ENCODE measurements at regions not wholly inside any gene's neighbourhood (a gene's known extent, or its start where the extent isn't known, plus 50 kb on each side); places are given as distances from the start of the nearest gene placed in this dataset.

DNA sequence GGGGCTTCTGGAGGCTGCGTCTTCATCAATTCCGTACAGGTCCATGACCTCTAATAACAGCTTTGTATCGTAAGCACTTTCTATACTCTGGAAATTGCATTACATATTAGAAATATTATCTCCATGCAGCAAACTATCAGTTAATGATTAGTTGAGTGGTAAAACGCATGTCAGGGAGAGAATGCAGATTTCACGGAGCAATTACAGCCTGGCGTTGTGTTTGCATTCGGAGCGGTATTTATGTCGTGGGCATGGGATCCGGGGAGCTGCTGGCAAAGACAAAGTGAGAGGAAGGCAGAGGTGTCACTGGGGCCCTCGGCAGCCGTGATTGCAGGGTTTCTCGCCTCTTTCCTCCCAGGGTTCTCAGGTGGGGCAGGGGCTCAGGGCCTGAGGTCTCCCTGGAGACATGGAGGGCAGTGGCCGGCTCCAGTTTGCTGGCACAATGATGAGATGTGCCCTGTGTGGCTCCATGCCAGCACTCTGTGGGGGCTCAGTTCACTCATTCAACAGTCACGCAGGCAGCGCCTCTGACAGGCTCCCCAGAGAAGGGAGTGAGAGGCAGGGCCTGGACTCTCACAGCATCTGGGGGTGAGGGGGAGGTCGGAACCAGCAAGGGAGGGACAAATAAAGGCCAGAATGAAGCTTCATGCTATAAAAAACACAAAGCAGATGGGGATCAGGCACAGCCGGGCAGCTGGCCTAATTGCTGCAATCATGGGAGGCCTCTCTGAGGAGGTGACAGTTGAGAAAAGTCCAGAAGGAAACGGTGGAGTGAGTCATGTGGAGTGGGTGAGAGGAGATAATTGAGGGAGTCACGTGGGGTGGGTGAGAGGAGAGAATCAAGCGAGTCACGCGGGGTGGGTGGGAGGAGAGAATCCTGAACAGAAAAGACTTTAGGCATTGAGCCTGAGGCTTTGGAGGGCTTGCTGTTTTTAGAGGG, 1002.7 kb downstream of the BRD1 start:
- Histone ChIP-seq H3K9ac (ENCODE audit: low read length) (no peak overlapping the region), H3K27ac (ENCODE audit: low read length) (no peak overlapping the region), H3K4me1 (ENCODE audit: low read length) (peaks cover 13% of the 10 kb centered on the region), H3K27me3 (ENCODE audit: low read length) (no peaks in the 10 kb centered on the region), H3K79me2 (ENCODE audit: low read length) (no peaks in the 10 kb centered on the region), H4K20me1 (ENCODE audit: insufficient read depth, low read depth, low read length) (peaks cover 5% of the 10 kb centered on the region; the same call in 1 of the 2 replicates), H2AFZ (ENCODE audit: low read length) (no peak overlapping the region), H3K9me2 (replicated peaks; ENCODE audit: insufficient read depth, low read length) (no peaks in the 10 kb centered on the region), H3K4me3 (ENCODE audit: low read length) (no peak overlapping the region), H3K9me3 (ENCODE audit: low read length) (no peaks in the 10 kb centered on the region), H3K36me3 (ENCODE audit: insufficient read depth, low read length) (no peaks in the 10 kb centered on the region), H3K4me2 (ENCODE audit: low read depth, low read length, poor library complexity, severe bottlenecking) (no peak overlapping the region)
- no peak for DNase-seq

DNA sequence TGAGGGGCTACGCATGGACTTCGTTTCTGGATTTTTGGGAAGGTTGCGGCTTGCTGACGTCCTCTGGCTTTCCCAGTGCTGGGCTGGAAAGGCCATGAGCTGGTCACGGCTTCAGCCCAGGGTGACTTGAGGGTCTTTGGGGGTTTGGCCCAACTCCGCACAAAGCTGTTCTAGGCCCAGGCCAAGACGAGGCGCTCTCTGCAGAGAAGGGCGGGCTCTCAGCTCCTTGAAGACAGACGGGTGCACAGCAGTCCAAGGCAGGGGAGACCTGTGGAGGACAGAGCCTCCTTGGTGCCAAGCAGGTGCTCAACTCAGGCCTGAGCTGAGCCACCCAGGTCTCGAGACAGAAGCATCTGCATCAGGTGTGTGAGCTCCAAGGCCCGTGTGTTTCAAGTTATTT, 1003.7 kb downstream of the BRD1 start:
- Histone ChIP-seq H4K20me1 (ENCODE audit: insufficient read depth, low read depth, low read length) (peaks cover 5% of the 10 kb centered on the region; the same call in 1 of the 2 replicates), H2AFZ (ENCODE audit: low read length) (no peak overlapping the region), H3K4me3 (ENCODE audit: low read length) (no peak overlapping the region), H3K79me2 (ENCODE audit: low read length) (no peaks in the 10 kb centered on the region), H3K9ac (ENCODE audit: low read length) (no peak overlapping the region), H3K36me3 (ENCODE audit: insufficient read depth, low read length) (no peaks in the 10 kb centered on the region), H3K9me3 (ENCODE audit: low read length) (no peaks in the 10 kb centered on the region), H3K9me2 (replicated peaks; ENCODE audit: insufficient read depth, low read length) (no peaks in the 10 kb centered on the region), H3K27ac (ENCODE audit: low read length) (no peak overlapping the region), H3K4me2 (ENCODE audit: low read depth, low read length, poor library complexity, severe bottlenecking) (no peak overlapping the region), H3K27me3 (ENCODE audit: low read length) (no peaks in the 10 kb centered on the region), H3K4me1 (ENCODE audit: low read length) (peaks cover 16% of the 10 kb centered on the region)
- DNase-seq = no peak

GRCh38 chr22:48822278-48823233, 1005.1 kb downstream of the BRD1 start:
- Histone ChIP-seq H3K9me2 (replicated peaks; ENCODE audit: insufficient read depth, low read length) (no peaks in the 10 kb centered on the region), H3K9ac (ENCODE audit: low read length) (no peak overlapping the region), H3K36me3 (ENCODE audit: insufficient read depth, low read length) (no peaks in the 10 kb centered on the region), H3K4me2 (ENCODE audit: low read depth, low read length, poor library complexity, severe bottlenecking) (no peak overlapping the region), H3K9me3 (ENCODE audit: low read length) (no peaks in the 10 kb centered on the region), H3K27ac (ENCODE audit: low read length) (no peak overlapping the region), H2AFZ (ENCODE audit: low read length) (no peak overlapping the region), H3K79me2 (ENCODE audit: low read length) (no peaks in the 10 kb centered on the region), H3K4me3 (ENCODE audit: low read length) (no peak overlapping the region), H4K20me1 (ENCODE audit: insufficient read depth, low read depth, low read length) (peaks cover 5% of the 10 kb centered on the region; the same call in 1 of the 2 replicates), H3K4me1 (ENCODE audit: low read length) (peaks cover 25% of the 10 kb centered on the region), H3K27me3 (ENCODE audit: low read length) (no peaks in the 10 kb centered on the region)
- no peak for DNase-seq

GRCh38 chr22:48821727-48822126, 1005.9 kb downstream of the BRD1 start:
- H3K4me3 ChIP-seq (ENCODE audit: low read length) = peak overlapping the region; percentile 40; the same call in 1 of the 2 replicates
- H3K4me1 ChIP-seq (ENCODE audit: low read length) = peaks cover 25% of the 10 kb centered on the region
- DNase-seq = peak; percentile 44
- no peaks in the 10 kb centered on the region for H3K27me3 ChIP-seq (ENCODE audit: low read length)
- no peaks in the 10 kb centered on the region for H3K36me3 ChIP-seq (ENCODE audit: insufficient read depth, low read length)
- no peak overlapping the region for H2AFZ ChIP-seq (ENCODE audit: low read length)
- peak overlapping the region; percentile 38 for H3K4me2 ChIP-seq (ENCODE audit: low read depth, low read length, poor library complexity, severe bottlenecking)
- H3K79me2 ChIP-seq (ENCODE audit: low read length) = no peaks in the 10 kb centered on the region
- no peak overlapping the region for H3K27ac ChIP-seq (ENCODE audit: low read length)
- no peaks in the 10 kb centered on the region for H3K9me2 ChIP-seq (replicated peaks; ENCODE audit: insufficient read depth, low read length)
- no peak overlapping the region; the same call in 1 of the 2 replicates for H3K9ac ChIP-seq (ENCODE audit: low read length)
- H3K9me3 ChIP-seq (ENCODE audit: low read length) = no peaks in the 10 kb centered on the region
- H4K20me1 ChIP-seq (ENCODE audit: insufficient read depth, low read depth, low read length) = peaks cover 5% of the 10 kb centered on the region; the same call in 1 of the 2 replicates

GRCh38 chr22:48821346-48821690, 1006.4 kb downstream of the BRD1 start:
- no peaks in the 10 kb centered on the region for H3K27me3 ChIP-seq (ENCODE audit: low read length)
- H4K20me1 ChIP-seq (ENCODE audit: insufficient read depth, low read depth, low read length) = peaks cover 5% of the 10 kb centered on the region; the same call in 1 of the 2 replicates
- no peak for DNase-seq
- no peaks in the 10 kb centered on the region for H3K36me3 ChIP-seq (ENCODE audit: insufficient read depth, low read length)
- H3K4me3 ChIP-seq (ENCODE audit: low read length) = no peak overlapping the region
- no peak overlapping the region for H3K27ac ChIP-seq (ENCODE audit: low read length)
- H3K79me2 ChIP-seq (ENCODE audit: low read length) = no peaks in the 10 kb centered on the region
- no peaks in the 10 kb centered on the region for H3K9me2 ChIP-seq (replicated peaks; ENCODE audit: insufficient read depth, low read length)
- H3K9me3 ChIP-seq (ENCODE audit: low read length) = no peaks in the 10 kb centered on the region
- peak overlapping the region; percentile 38 for H3K4me2 ChIP-seq (ENCODE audit: low read depth, low read length, poor library complexity, severe bottlenecking)
- H3K9ac ChIP-seq (ENCODE audit: low read length) = no peak overlapping the region
- H2AFZ ChIP-seq (ENCODE audit: low read length) = no peak overlapping the region
- H3K4me1 ChIP-seq (ENCODE audit: low read length) = peaks cover 25% of the 10 kb centered on the region

- no peak overlapping the region for H3K9ac ChIP-seq (ENCODE audit: low read length)
- peaks cover 25% of the 10 kb centered on the region for H3K4me1 ChIP-seq (ENCODE audit: low read length)
- H3K36me3 ChIP-seq (ENCODE audit: insufficient read depth, low read length) = no peaks in the 10 kb centered on the region
- H3K27me3 ChIP-seq (ENCODE audit: low read length) = no peaks in the 10 kb centered on the region
- H3K27ac ChIP-seq (ENCODE audit: low read length) = no peak overlapping the region
- H3K4me3 ChIP-seq (ENCODE audit: low read length) = no peak overlapping the region
- H3K9me2 ChIP-seq (replicated peaks; ENCODE audit: insufficient read depth, low read length) = no peaks in the 10 kb centered on the region
- H2AFZ ChIP-seq (ENCODE audit: low read length) = no peak overlapping the region
- H4K20me1 ChIP-seq (ENCODE audit: insufficient read depth, low read depth, low read length) = peaks cover 5% of the 10 kb centered on the region; the same call in 1 of the 2 replicates
- no peaks in the 10 kb centered on the region for H3K9me3 ChIP-seq (ENCODE audit: low read length)
- H3K79me2 ChIP-seq (ENCODE audit: low read length) = no peaks in the 10 kb centered on the region
- no peak overlapping the region for H3K4me2 ChIP-seq (ENCODE audit: low read depth, low read length, poor library complexity, severe bottlenecking)
- DNase-seq = no peak
These were observed 1007.0 kb downstream of the BRD1 start for GRCh38 chr22:48820481-48821345.

- no peak overlapping the region for H3K4me3 ChIP-seq (ENCODE audit: low read length)
- H3K79me2 ChIP-seq (ENCODE audit: low read length) = no peaks in the 10 kb centered on the region
- no peaks in the 10 kb centered on the region for H3K27me3 ChIP-seq (ENCODE audit: low read length)
- peaks cover 5% of the 10 kb centered on the region; the same call in 1 of the 2 replicates for H4K20me1 ChIP-seq (ENCODE audit: insufficient read depth, low read depth, low read length)
- H3K36me3 ChIP-seq (ENCODE audit: insufficient read depth, low read length) = no peaks in the 10 kb centered on the region
- H3K27ac ChIP-seq (ENCODE audit: low read length) = no peak overlapping the region
- no peak for DNase-seq
- H3K4me2 ChIP-seq (ENCODE audit: low read depth, low read length, poor library complexity, severe bottlenecking) = no peak overlapping the region
- no peak overlapping the region for H3K9ac ChIP-seq (ENCODE audit: low read length)
- no peaks in the 10 kb centered on the region for H3K9me3 ChIP-seq (ENCODE audit: low read length)
- no peaks in the 10 kb centered on the region for H3K9me2 ChIP-seq (replicated peaks; ENCODE audit: insufficient read depth, low read length)
- no peak overlapping the region for H2AFZ ChIP-seq (ENCODE audit: low read length)
- peaks cover 25% of the 10 kb centered on the region for H3K4me1 ChIP-seq (ENCODE audit: low read length)
These were observed 1007.7 kb downstream of the BRD1 start for GRCh38 chr22:48819961-48820360.

All from Karpas-422 (cell line).